GM18907 (cell line): ENCODE measurements at regions not wholly inside any gene's neighbourhood (a gene's known extent, or its start where the extent isn't known, plus 50 kb on each side); places are given as distances from the start of the nearest gene placed in this dataset.
"Not testable (repeated sequence)": the region's sequence is repeated elsewhere in the genome, so short reads cannot be mapped to it uniquely, and the experiment has no call there.

Experiments used
- ATAC-seq: cut with Tn5 transposase; IDR thresholded peaks from one replicate; pipeline ENCODE4 v1.9.1; 2021; ENCODE audit warnings: mild to moderate bottlenecking, moderate library complexity; ENCODE audit not compliant: unreplicated experiment

GRCh38 chr2:87526258-87526657 lies 221.6 kb upstream of the PLGLB2 start:
- ATAC-seq: not testable (repeated sequence)

- not testable (repeated sequence) for ATAC-seq
Observed at GRCh38 chr2:87531968-87532715, 215.7 kb upstream of the PLGLB2 start.

GRCh38 chr2:87533390-87534272 lies 214.3 kb upstream of the PLGLB2 start:
- ATAC-seq: not testable (repeated sequence)

- not testable (repeated sequence) for ATAC-seq
Observed at GRCh38 chr2:87534273-87534889, 213.5 kb upstream of the PLGLB2 start.

- ATAC-seq: not testable (repeated sequence)
Observed at GRCh38 chr2:87536427-87536826, 211.5 kb upstream of the PLGLB2 start.

- ATAC-seq: not testable (repeated sequence)
Observed at GRCh38 chr2:87537251-87537671, 210.6 kb upstream of the PLGLB2 start.

- not testable (repeated sequence) for ATAC-seq
Observed at GRCh38 chr2:87538268-87538667, 209.6 kb upstream of the PLGLB2 start.

- ATAC-seq: not testable (repeated sequence)
Observed at GRCh38 chr2:87539151-87539943, 208.5 kb upstream of the PLGLB2 start.

GRCh38 chr2:87540242-87540641 lies 207.6 kb upstream of the PLGLB2 start:
- ATAC-seq: not testable (repeated sequence)

- ATAC-seq: not testable (repeated sequence)
Observed at GRCh38 chr2:87542599-87543174, 205.2 kb upstream of the PLGLB2 start.

- not testable (repeated sequence) for ATAC-seq
Observed at GRCh38 chr2:87543797-87544196, 204.1 kb upstream of the PLGLB2 start.

- not testable (repeated sequence) for ATAC-seq
Observed at GRCh38 chr2:87547106-87547505, 200.8 kb upstream of the PLGLB2 start.

GRCh38 chr2:87547966-87548365 lies 199.9 kb upstream of the PLGLB2 start:
- ATAC-seq: not testable (repeated sequence)

- ATAC-seq: not testable (repeated sequence)
Observed at GRCh38 chr2:87548681-87549536, 199.0 kb upstream of the PLGLB2 start.

GRCh38 chr2:87549561-87550202 lies 198.2 kb upstream of the PLGLB2 start:
- ATAC-seq: not testable (repeated sequence)

- not testable (repeated sequence) for ATAC-seq
Observed at GRCh38 chr2:87554678-87555077, 193.2 kb upstream of the PLGLB2 start.

GRCh38 chr2:87555082-87555481 lies 192.8 kb upstream of the PLGLB2 start:
- not testable (repeated sequence) for ATAC-seq

- ATAC-seq: not testable (repeated sequence)
Observed at GRCh38 chr2:87559001-87559400, 188.9 kb upstream of the PLGLB2 start.

GRCh38 chr2:87559735-87560134 lies 188.2 kb upstream of the PLGLB2 start:
- ATAC-seq: not testable (repeated sequence)
